Natural killer cell (primary cell): ENCODE measurements at regions not wholly inside any gene's neighbourhood (a gene's known extent, or its start where the extent isn't known, plus 50 kb on each side); places are given as distances from the start of the nearest gene placed in this dataset.

Experiments
- ATAC-seq, 3 donors: fragments of 150-1000 bp in 2 of 3; fragments of 200-7000 bp in 1 of 3; cut with Tn5 transposase; 1 replicate in 1 of 3; 2 replicates in 2 of 3; pipeline ENCODE4 v1.10.0; 2021; ENCODE audit warnings: mild to moderate bottlenecking in 2 of 3, moderate library complexity in 2 of 3
- DNase-seq, 2 donors: peaks; one replicate each; pipeline versions ENCODE4 v3.0.0 to v3.0.0-alpha.2; 2013 to 2021; ENCODE audit warnings: mixed read lengths in 1 of 2
- H3K27ac ChIP-seq: one replicate; pipeline ENCODE4 v1.5.1; 2013; ENCODE audit warnings: mild to moderate bottlenecking, low read length
- H3K27me3 ChIP-seq: one replicate; pipeline ENCODE4 v1.6.1; 2013; ENCODE audit warnings: low read length; ENCODE audit not compliant: control insufficient read depth, insufficient read depth
- H3K36me3 ChIP-seq: one replicate; pipeline ENCODE4 v1.6.1; 2013; ENCODE audit warnings: low read length; ENCODE audit not compliant: control insufficient read depth, insufficient read depth
- H3K4me1 ChIP-seq: one replicate; pipeline ENCODE4 v1.6.1; 2013; ENCODE audit warnings: low read length; ENCODE audit not compliant: control insufficient read depth, insufficient read depth
- H3K4me3 ChIP-seq: one replicate; pipeline ENCODE4 v1.5.1; 2013; ENCODE audit warnings: low read length
- H3K9me3 ChIP-seq: one replicate; pipeline ENCODE4 v1.6.1; 2013; ENCODE audit warnings: low read length; ENCODE audit not compliant: control insufficient read depth, insufficient read depth
- H3K27ac Mint-ChIP-seq, 2 donors: one replicate each; pipeline ENCODE4 v1.8.0; 2022; ENCODE audit warnings: mild to moderate bottlenecking in 2 of 2, mixed read lengths in 2 of 2, moderate library complexity in 1 of 2
- H3K27me3 Mint-ChIP-seq, 2 donors: one replicate each; pipeline ENCODE4 v1.8.0; 2022; ENCODE audit warnings: low read depth in 2 of 2, mixed read lengths in 2 of 2
- H3K36me3 Mint-ChIP-seq: one replicate; pipeline ENCODE4 v1.8.0; 2022; ENCODE audit warnings: mixed read lengths
- H3K4me1 Mint-ChIP-seq, 2 donors: one replicate each; pipeline ENCODE4 v1.8.0; 2022; ENCODE audit warnings: mixed read lengths in 2 of 2
- H3K4me3 Mint-ChIP-seq: one replicate; pipeline ENCODE4 v1.8.0; 2022; ENCODE audit warnings: mild to moderate bottlenecking, moderate library complexity, mixed read lengths
- H3K9me3 Mint-ChIP-seq, 2 donors: one replicate each; pipeline ENCODE4 v1.8.0; 2022; ENCODE audit warnings: mixed read lengths in 2 of 2
- CTCF ChIP-seq: fragments of 200-600 bp; IDR thresholded peaks from one replicate; pipeline ENCODE4 v1.8.0; 2022; ENCODE audit warnings: antibody characterized with exemption
- WGBS: methylation state at CpG from one replicate; pipeline ENCODE4 v1.1.7; 2013; ENCODE audit warnings: missing lambda C conversion rate; ENCODE audit not compliant: insufficient coverage; 5-methylcytosine and 5-hydroxymethylcytosine counted together
- intact Hi-C: fragments of 100-400 bp; cut with micrococcal nuclease; formaldehyde crosslinking; loops from one replicate; pipeline ENCODE4 v1.14.2; 2022

GRCh38 chr1:186735463-186735862 lies 55.2 kb upstream of the PTGS2 start:
- Histone ChIP-seq H3K4me3 (no peak overlapping the region), H3K36me3 (no peaks in the 10 kb centered on the region), H3K27me3 (no peaks in the 10 kb centered on the region), H3K9me3 (no peaks in the 10 kb centered on the region), H3K27ac (no peak overlapping the region), H3K4me1 (no peaks in the 10 kb centered on the region)
- Mint-ChIP-seq H3K9me3 (peaks cover 4 to 6% of the 10 kb centered on the region in 2 donors), H3K27ac (no peak overlapping the region), H3K27me3 (no peaks in the 10 kb centered on the region), H3K4me1 (no peaks in the 10 kb centered on the region), H3K4me3 (no peak overlapping the region), H3K36me3 (no peaks in the 10 kb centered on the region)
- no peak for DNase-seq
- intact Hi-C loops: no loop called here
- no peak for ATAC-seq
- WGBS: no CpG with 5 or more reads among the region's 1 CpG
- TF ChIP-seq CTCF: no peak

- ATAC-seq (no peak), DNase-seq (no peak)
- Mint-ChIP-seq H3K4me1 (no peaks in the 10 kb centered on the region), H3K4me3 (no peak overlapping the region), H3K9me3 (peaks cover 0 to 12% of the 10 kb centered on the region in 2 donors), H3K27ac (no peak overlapping the region), H3K36me3 (no peaks in the 10 kb centered on the region), H3K27me3 (no peaks in the 10 kb centered on the region)
- no peaks in the 10 kb centered on the region for H3K36me3 ChIP-seq
- H3K4me3 ChIP-seq: no peak overlapping the region
- 80% methylated on average over 1 of the region's 2 CpGs for WGBS
- intact Hi-C loops: no loop called here
- no peaks in the 10 kb centered on the region for H3K9me3 ChIP-seq
- no peak for TF ChIP-seq CTCF
- no peaks in the 10 kb centered on the region for H3K4me1 ChIP-seq
- H3K27ac ChIP-seq: no peak overlapping the region
- H3K27me3 ChIP-seq: no peaks in the 10 kb centered on the region
Observed at GRCh38 chr1:186730951-186731729, 50.9 kb upstream of the PTGS2 start.
